Peyer's patch (tissue), 4 donors: ENCODE measurements at regions not wholly inside any gene's neighbourhood (a gene's known extent, or its start where the extent isn't known, plus 50 kb on each side); places are given as distances from the start of the nearest gene placed in this dataset.

Experiments
- DNase-seq, 3 donors: peaks; one replicate each; pipeline ENCODE4 v3.0.0-alpha.2; 2017 to 2019
- H3K27ac ChIP-seq, 4 donors: fragments of 200-600 bp; sonication (generic); one replicate each; pipeline ENCODE4 v1.5.1; 2016 to 2019
- H3K27me3 ChIP-seq, 2 donors: fragments of 200-600 bp; sonication (generic); one replicate each; pipeline ENCODE4 v1.5.1; 2019
- H3K36me3 ChIP-seq, 3 donors: fragments of 200-600 bp; sonication (generic); one replicate each; pipeline ENCODE4 v1.5.1; 2016 to 2019
- H3K4me1 ChIP-seq, 4 donors: fragments of 200-600 bp; sonication (generic); one replicate each; pipeline ENCODE4 v1.5.1; 2016 to 2019
- H3K4me3 ChIP-seq, 4 donors: fragments of 200-600 bp; sonication (generic); 1 replicate in 3 of 4; 2 replicates in 1 of 4; pipeline ENCODE4 v1.5.1; 2016 to 2019; ENCODE audit warnings: mild to moderate bottlenecking in 1 of 4
- H3K9me3 ChIP-seq, 4 donors: fragments of 200-600 bp; sonication (generic); one replicate each; pipeline ENCODE4 v1.5.1; 2016 to 2019; ENCODE audit warnings: mild to moderate bottlenecking in 1 of 4
- POLR2A ChIP-seq, 2 donors: fragments of 450-650 bp; IDR thresholded peaks; one replicate each; pipeline ENCODE4 v1.5.1; 2017; ENCODE audit warnings: antibody characterized with exemption in 2 of 2, mild to moderate bottlenecking in 2 of 2, moderate library complexity in 2 of 2
- TF ChIP-seq, protein P1 (sequence below), 6 experiments: fragments of 450-650 bp in 4 of 6; fragments of 200-600 bp in 2 of 6; sonication (generic) in 1 of 6; IDR thresholded peaks; one replicate each; pipeline ENCODE4 v1.5.1; 2017 to 2019; ENCODE audit warnings: antibody characterized with exemption in 6 of 6, mild to moderate bottlenecking in 3 of 6, moderate library complexity in 1 of 6

DNA sequence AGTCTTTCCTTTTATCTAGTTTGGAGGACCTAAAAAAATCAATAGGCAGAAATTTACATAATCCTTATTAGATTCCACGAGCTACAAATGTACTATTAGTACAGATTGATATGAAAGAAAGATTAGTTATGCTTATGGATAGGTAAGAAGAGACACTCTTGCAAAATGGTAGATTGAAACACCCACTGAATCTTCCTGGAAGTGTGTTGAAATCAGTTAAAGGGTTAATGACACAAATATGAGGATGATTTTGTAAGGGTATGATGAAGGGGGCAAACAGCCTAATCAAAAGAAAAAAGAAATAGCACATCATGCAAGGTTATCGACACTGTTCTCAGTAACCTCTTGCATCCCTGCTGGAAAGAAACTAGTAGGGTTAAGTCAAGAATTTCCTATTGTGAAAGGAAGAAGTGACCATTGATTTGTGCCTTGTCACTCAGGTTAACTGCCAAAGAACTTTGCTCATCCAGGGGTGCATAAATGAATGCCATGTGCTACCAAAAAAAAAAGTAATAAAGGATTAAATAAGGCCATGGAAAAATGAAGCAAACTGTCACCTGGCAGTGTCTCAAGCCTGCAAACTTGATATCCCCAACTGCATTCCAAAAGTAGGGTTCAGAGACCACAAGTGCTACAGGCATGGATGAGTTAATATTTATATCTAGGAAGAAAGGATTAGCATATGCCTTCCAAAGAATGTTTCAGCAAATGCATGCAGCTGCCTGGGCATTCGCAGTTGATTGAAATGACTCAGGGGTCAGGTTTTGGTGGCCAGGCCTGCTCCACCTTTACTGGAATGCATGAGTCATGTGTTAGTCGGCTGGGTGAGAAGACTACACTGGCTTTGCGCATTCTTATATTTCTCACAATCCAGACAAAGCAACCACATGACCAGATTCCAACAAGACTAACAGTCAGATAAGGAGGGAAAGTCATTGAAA is 78.3 kb upstream of the ATXN3L start:
- Histone ChIP-seq H3K36me3 (no peaks in the 10 kb centered on the region), H3K27ac (peak overlapping the region in 2 of 4 donors; percentile 38 to 47), H3K4me3 (no peak overlapping the region), H3K27me3 (no peaks in the 10 kb centered on the region), H3K9me3 (no peaks in the 10 kb centered on the region), H3K4me1 (no peaks in the 10 kb centered on the region)
- no peak for TF ChIP-seq POLR2A (IDR thresholded peaks at IDR 0.05)
- TF ChIP-seq, protein P1, sequence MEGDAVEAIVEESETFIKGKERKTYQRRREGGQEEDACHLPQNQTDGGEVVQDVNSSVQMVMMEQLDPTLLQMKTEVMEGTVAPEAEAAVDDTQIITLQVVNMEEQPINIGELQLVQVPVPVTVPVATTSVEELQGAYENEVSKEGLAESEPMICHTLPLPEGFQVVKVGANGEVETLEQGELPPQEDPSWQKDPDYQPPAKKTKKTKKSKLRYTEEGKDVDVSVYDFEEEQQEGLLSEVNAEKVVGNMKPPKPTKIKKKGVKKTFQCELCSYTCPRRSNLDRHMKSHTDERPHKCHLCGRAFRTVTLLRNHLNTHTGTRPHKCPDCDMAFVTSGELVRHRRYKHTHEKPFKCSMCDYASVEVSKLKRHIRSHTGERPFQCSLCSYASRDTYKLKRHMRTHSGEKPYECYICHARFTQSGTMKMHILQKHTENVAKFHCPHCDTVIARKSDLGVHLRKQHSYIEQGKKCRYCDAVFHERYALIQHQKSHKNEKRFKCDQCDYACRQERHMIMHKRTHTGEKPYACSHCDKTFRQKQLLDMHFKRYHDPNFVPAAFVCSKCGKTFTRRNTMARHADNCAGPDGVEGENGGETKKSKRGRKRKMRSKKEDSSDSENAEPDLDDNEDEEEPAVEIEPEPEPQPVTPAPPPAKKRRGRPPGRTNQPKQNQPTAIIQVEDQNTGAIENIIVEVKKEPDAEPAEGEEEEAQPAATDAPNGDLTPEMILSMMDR (IDR thresholded peaks at IDR 0.05) = no peak
- DNase-seq = peak in 2 of 3 donors; percentile 49 to 77

DNA sequence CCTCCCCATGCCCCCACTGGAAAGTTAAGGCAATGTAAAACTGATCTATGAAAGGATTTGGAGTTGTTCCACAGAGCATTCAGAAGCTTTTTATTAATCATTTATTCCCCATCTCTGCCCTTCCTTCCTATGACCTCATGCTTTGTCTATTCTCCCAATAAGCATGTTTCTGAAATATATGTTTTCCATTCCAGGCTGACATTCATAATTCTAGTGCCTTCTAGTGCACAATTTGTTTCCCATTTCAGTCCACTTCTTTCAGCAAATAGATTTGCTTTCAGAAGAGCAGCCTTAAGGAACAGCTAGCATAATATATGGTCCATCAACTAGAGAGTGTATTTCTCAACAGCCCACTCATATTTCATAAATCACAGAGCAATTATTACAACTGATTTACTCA is 77.1 kb upstream of the ATXN3L start:
- no peak for DNase-seq
- Histone ChIP-seq H3K4me1 (no peaks in the 10 kb centered on the region), H3K36me3 (no peaks in the 10 kb centered on the region), H3K4me3 (no peak overlapping the region), H3K27ac (no peak overlapping the region), H3K27me3 (no peaks in the 10 kb centered on the region), H3K9me3 (no peaks in the 10 kb centered on the region)
- TF ChIP-seq, protein P1 (IDR thresholded peaks at IDR 0.05) = no peak
- no peak for TF ChIP-seq POLR2A (IDR thresholded peaks at IDR 0.05)

DNA sequence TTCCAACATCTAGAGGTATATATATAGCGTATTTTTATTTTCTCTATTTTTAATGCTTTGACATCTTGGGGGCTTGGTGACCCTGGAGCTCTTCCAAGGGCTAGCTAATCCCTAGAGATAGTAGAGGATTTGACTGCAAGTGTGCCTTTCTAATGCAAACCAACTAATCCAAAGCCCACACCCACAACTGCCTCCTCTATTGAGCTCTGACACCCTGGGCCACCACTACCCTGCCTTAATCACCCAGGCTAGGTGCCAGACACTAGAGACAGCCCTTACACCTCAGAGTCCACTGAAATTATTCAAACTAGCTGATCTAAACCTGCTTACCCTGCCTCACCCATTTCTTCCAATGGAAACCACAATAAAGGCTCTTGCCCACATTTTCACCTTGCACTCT is 69.6 kb upstream of the ATXN3L start:
- no peaks in the 10 kb centered on the region for H3K4me1 ChIP-seq

DNA sequence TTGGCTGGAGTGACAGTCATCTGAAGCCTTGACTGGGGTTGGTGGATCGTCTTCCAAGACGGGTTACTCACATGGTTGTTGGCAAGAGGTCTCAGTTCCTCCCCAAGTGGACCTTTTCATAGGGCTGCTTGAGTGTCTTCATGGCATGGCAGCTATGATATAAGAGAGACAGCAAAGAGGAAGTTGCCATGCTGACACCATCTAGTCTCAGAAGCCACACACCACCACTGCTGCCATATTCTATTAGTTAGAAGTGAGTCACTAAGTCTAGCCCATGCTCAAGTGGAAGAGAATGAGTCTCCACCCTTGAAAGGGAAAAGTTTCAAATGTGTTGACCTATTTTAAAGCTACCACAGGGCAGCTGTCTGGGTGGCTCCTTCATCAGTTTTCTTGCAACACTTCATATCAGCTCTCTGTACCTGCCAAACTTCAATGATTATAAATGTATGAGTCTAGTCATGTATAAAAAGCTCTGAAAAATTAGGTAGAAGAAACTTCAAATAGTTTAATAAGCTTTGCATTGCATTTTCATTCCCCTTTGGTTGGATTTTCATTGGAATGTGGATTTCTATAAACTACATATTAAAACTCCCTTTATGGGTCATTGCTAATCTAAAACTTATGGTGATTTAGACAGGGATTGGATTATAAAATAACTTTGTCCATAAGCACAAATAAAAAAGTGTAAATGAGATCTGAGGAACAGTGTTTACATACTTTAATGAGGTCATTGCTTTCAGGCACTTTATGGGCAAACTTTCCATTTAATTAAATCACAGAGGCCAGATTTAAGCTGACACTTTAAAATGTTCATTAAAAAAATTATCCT is 68.0 kb upstream of the ATXN3L start:
- no peaks in the 10 kb centered on the region for H3K36me3 ChIP-seq
- TF ChIP-seq POLR2A (IDR thresholded peaks at IDR 0.05) = no peak
- TF ChIP-seq, protein P1 (IDR thresholded peaks at IDR 0.05) = no peak
- no peaks in the 10 kb centered on the region for H3K4me1 ChIP-seq
- no peaks in the 10 kb centered on the region for H3K9me3 ChIP-seq
- H3K27ac ChIP-seq = no peak overlapping the region
- no peak overlapping the region for H3K4me3 ChIP-seq
- DNase-seq = no peak
- no peaks in the 10 kb centered on the region for H3K27me3 ChIP-seq

More for the DNA sequence above, 69.6 kb upstream of the ATXN3L start:
- Histone ChIP-seq H3K9me3 (no peaks in the 10 kb centered on the region), H3K4me3 (no peak overlapping the region), H3K27me3 (no peaks in the 10 kb centered on the region), H3K36me3 (no peaks in the 10 kb centered on the region), H3K27ac (no peak overlapping the region)
- TF ChIP-seq, protein P1 (IDR thresholded peaks at IDR 0.05) = no peak
- no peak for TF ChIP-seq POLR2A (IDR thresholded peaks at IDR 0.05)
- DNase-seq = no peak

DNA sequence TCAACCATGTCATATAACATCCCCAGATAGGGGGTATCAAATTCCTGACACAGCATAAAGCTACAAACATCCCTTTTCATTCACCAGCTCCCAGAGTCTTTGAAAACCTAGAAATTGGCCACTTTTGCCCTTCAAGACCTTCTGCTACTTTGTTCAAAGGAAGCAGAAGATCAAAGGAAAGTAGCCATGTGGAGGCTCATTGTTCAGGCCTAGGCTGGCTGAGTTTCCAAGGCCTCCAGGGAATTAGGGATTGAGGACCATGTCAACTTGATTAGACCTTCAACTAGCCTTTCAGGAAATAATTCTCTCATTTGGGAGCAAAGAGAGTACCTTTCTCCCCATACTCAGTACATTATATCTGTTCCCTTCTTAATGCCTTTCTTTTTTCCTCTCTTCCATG is 66.8 kb upstream of the ATXN3L start:
- H3K4me3 ChIP-seq = no peak overlapping the region
- TF ChIP-seq POLR2A (IDR thresholded peaks at IDR 0.05) = no peak
- TF ChIP-seq, protein P1 (IDR thresholded peaks at IDR 0.05) = no peak

More for the DNA sequence above, 66.8 kb upstream of the ATXN3L start:
- Histone ChIP-seq H3K9me3 (no peaks in the 10 kb centered on the region), H3K4me1 (no peaks in the 10 kb centered on the region), H3K27ac (no peak overlapping the region), H3K36me3 (no peaks in the 10 kb centered on the region), H3K27me3 (no peaks in the 10 kb centered on the region)
- DNase-seq = no peak
